Endothelial cell of hepatic sinusoid (primary cell): ENCODE measurements at regions not wholly inside any gene's neighbourhood (a gene's known extent, or its start where the extent isn't known, plus 50 kb on each side); places are given as distances from the start of the nearest gene placed in this dataset.
"Not testable (repeated sequence)": the region's sequence is repeated elsewhere in the genome, so short reads cannot be mapped to it uniquely, and the experiment has no call there.

ENCODE experiments used
- in situ Hi-C: cut with HindIII; loops from 2 replicates; pipeline ENCODE4 v1.10.0; 2017; ENCODE audit warnings: low sequenced_read_pairs

- in situ Hi-C loops: not testable (repeated sequence)
These were observed 51.3 kb upstream of the RIOK2 start for GRCh38 chr5:97234380-97234779.

GRCh38 chr5:97242341-97242740 is 59.3 kb upstream of the RIOK2 start:
- in situ Hi-C loops: no loop called here

GRCh38 chr5:97243353-97243752 is 60.3 kb upstream of the RIOK2 start:
- in situ Hi-C loops: no loop called here

GRCh38 chr5:97245386-97245785 is 62.3 kb upstream of the RIOK2 start:
- in situ Hi-C loops: no loop called here

GRCh38 chr5:97250113-97250512 is 67.1 kb upstream of the RIOK2 start:
- in situ Hi-C loops: no loop called here

- in situ Hi-C loops: no loop called here
These were observed 83.0 kb upstream of the RIOK2 start for GRCh38 chr5:97266076-97266475.

GRCh38 chr5:97266576-97266975 is 83.5 kb upstream of the RIOK2 start:
- in situ Hi-C loops: no loop called here

GRCh38 chr5:97267767-97268166 is 84.7 kb upstream of the RIOK2 start:
- in situ Hi-C loops: no loop called here

- in situ Hi-C loops: no loop called here
These were observed 93.5 kb upstream of the RIOK2 start for GRCh38 chr5:97276474-97277120.

GRCh38 chr5:97281257-97281656 is 98.2 kb upstream of the RIOK2 start:
- in situ Hi-C loops: no loop called here

- in situ Hi-C loops: no loop called here
These were observed 114.1 kb upstream of the RIOK2 start for GRCh38 chr5:97297063-97297703.

- in situ Hi-C loops: no loop called here
These were observed 114.7 kb upstream of the RIOK2 start for GRCh38 chr5:97297704-97298091.

- in situ Hi-C loops: not testable (repeated sequence)
These were observed 118.1 kb upstream of the RIOK2 start for GRCh38 chr5:97301181-97301580.

GRCh38 chr5:97338729-97339128 is 155.7 kb upstream of the RIOK2 start:
- in situ Hi-C loops: no loop called here

GRCh38 chr5:97355775-97356174 is 172.7 kb upstream of the RIOK2 start:
- in situ Hi-C loops: no loop called here

- in situ Hi-C loops: no loop called here
These were observed 180.5 kb upstream of the RIOK2 start for GRCh38 chr5:97363577-97363976.

GRCh38 chr5:97364731-97365130 is 181.7 kb upstream of the RIOK2 start:
- in situ Hi-C loops: no loop called here

- in situ Hi-C loops: no loop called here
These were observed 182.3 kb upstream of the RIOK2 start for GRCh38 chr5:97365163-97365845.

GRCh38 chr5:97365918-97366317 is 182.9 kb upstream of the RIOK2 start:
- in situ Hi-C loops: no loop called here

- in situ Hi-C loops: no loop called here
These were observed 192.9 kb upstream of the RIOK2 start for GRCh38 chr5:97375959-97376358.

GRCh38 chr5:97377582-97377981 is 194.5 kb upstream of the RIOK2 start:
- in situ Hi-C loops: no loop called here

- in situ Hi-C loops: no loop called here
These were observed 200.9 kb upstream of the RIOK2 start for GRCh38 chr5:97383996-97384395.
